HG03103 (cell line): ENCODE measurements at regions not wholly inside any gene's neighbourhood (a gene's known extent, or its start where the extent isn't known, plus 50 kb on each side); places are given as distances from the start of the nearest gene placed in this dataset.

Source experiments
- ATAC-seq: cut with Tn5 transposase; IDR thresholded peaks from one replicate; pipeline ENCODE4 v1.9.1; 2021; ENCODE audit warnings: low read depth; ENCODE audit not compliant: unreplicated experiment

- no peak for ATAC-seq
Measured at GRCh38 chr20:11193241-11193640, 519.4 kb upstream of the JAG1 start.

- ATAC-seq: no peak
Measured at GRCh38 chr20:11195169-11195568, 521.4 kb upstream of the JAG1 start.

- ATAC-seq: no peak
Measured at GRCh38 chr20:11195899-11196558, 522.2 kb upstream of the JAG1 start.

- ATAC-seq: no peak
Measured at GRCh38 chr20:11197851-11198250, 524.1 kb upstream of the JAG1 start.

- no peak for ATAC-seq
Measured at GRCh38 chr20:11200423-11200822, 526.6 kb upstream of the JAG1 start.

- peak; percentile 81 for ATAC-seq
Measured at GRCh38 chr20:11204926-11205768, 531.3 kb upstream of the JAG1 start.

- ATAC-seq: no peak
Measured at GRCh38 chr20:11205769-11206362, 532.1 kb upstream of the JAG1 start.

- no peak for ATAC-seq
Measured at GRCh38 chr20:11207749-11208502, 534.1 kb upstream of the JAG1 start.

GRCh38 chr20:11210611-11211010 lies 536.8 kb upstream of the JAG1 start:
- ATAC-seq: no peak

GRCh38 chr20:11212272-11212671 lies 538.5 kb upstream of the JAG1 start:
- no peak for ATAC-seq

- ATAC-seq: no peak
Measured at GRCh38 chr20:11212902-11213301, 539.1 kb upstream of the JAG1 start.

GRCh38 chr20:11214256-11214840 lies 540.5 kb upstream of the JAG1 start:
- no peak for ATAC-seq

GRCh38 chr20:11216451-11217314 lies 542.9 kb upstream of the JAG1 start:
- ATAC-seq: no peak

GRCh38 chr20:11217326-11218172 lies 543.8 kb upstream of the JAG1 start:
- ATAC-seq: no peak

- no peak for ATAC-seq
Measured at GRCh38 chr20:11218173-11218680, 544.4 kb upstream of the JAG1 start.

GRCh38 chr20:11219192-11219591 lies 545.4 kb upstream of the JAG1 start:
- ATAC-seq: peak; percentile 64

- no peak for ATAC-seq
Measured at GRCh38 chr20:11221046-11221445, 547.2 kb upstream of the JAG1 start.

- no peak for ATAC-seq
Measured at GRCh38 chr20:11222243-11222642, 548.4 kb upstream of the JAG1 start.

- ATAC-seq: no peak
Measured at GRCh38 chr20:11227602-11228001, 553.8 kb upstream of the JAG1 start.
